ENCODE measurements at regions not wholly inside any gene's neighbourhood (a gene's known extent, or its start where the extent isn't known, plus 50 kb on each side); places are given as distances from the start of the nearest gene placed in this dataset.

GRCh38 chr9:71515626-71516025 lies 252.7 kb downstream of the CEMIP2 start:
- Histone ChIP-seq H3K4me2 (ENCODE audit: low read length) (no peak overlapping the region), H3K27me3 (ENCODE audit: control insufficient read depth, low read length) (no peaks in the 10 kb centered on the region), H3K9me2 (replicated peaks; ENCODE audit: control insufficient read depth, low read length) (no peaks in the 10 kb centered on the region), H3K4me1 (ENCODE audit: control insufficient read depth, low read length) (no peaks in the 10 kb centered on the region), H3F3A (ENCODE audit: control insufficient read depth, insufficient read depth) (no peaks in the 10 kb centered on the region), H4K20me1 (ENCODE audit: control insufficient read depth, insufficient read depth, low read depth, low read length) (no peaks in the 10 kb centered on the region), H3K4me3 (ENCODE audit: low read length) (no peak overlapping the region), H3K36me3 (ENCODE audit: control insufficient read depth, low read length) (no peaks in the 10 kb centered on the region), H3K9me3 (ENCODE audit: control insufficient read depth, insufficient read depth, low read length) (no peaks in the 10 kb centered on the region), H3K79me2 (ENCODE audit: control insufficient read depth, low read length) (no peaks in the 10 kb centered on the region), H3K27ac (ENCODE audit: low read depth, low read length) (no peak overlapping the region)
- no peak for TF ChIP-seq EZH2phosphoT487 (IDR thresholded peaks at IDR 0.05; ENCODE audit: borderline replicate concordance, low read length)
- no peak for TF ChIP-seq CTCF (IDR thresholded peaks at IDR 0.05; ENCODE audit: low read depth, low read length, poor library complexity, severe bottlenecking)

- H3K9me2 ChIP-seq (replicated peaks; ENCODE audit: control insufficient read depth, low read length) = no peaks in the 10 kb centered on the region
- no peak overlapping the region for H3K4me3 ChIP-seq (ENCODE audit: low read length)
- no peak overlapping the region for H3K27ac ChIP-seq (ENCODE audit: low read depth, low read length)
- no peaks in the 10 kb centered on the region for H3F3A ChIP-seq (ENCODE audit: control insufficient read depth, insufficient read depth)
- no peaks in the 10 kb centered on the region for H3K27me3 ChIP-seq (ENCODE audit: control insufficient read depth, low read length)
- no peaks in the 10 kb centered on the region for H4K20me1 ChIP-seq (ENCODE audit: control insufficient read depth, insufficient read depth, low read depth, low read length)
- H3K4me1 ChIP-seq (ENCODE audit: control insufficient read depth, low read length) = no peaks in the 10 kb centered on the region
- TF ChIP-seq CTCF (IDR thresholded peaks at IDR 0.05; ENCODE audit: low read depth, low read length, poor library complexity, severe bottlenecking) = no peak
- TF ChIP-seq EZH2phosphoT487 (IDR thresholded peaks at IDR 0.05; ENCODE audit: borderline replicate concordance, low read length) = no peak
- H3K9me3 ChIP-seq (ENCODE audit: control insufficient read depth, insufficient read depth, low read length) = no peaks in the 10 kb centered on the region
- no peak overlapping the region for H3K4me2 ChIP-seq (ENCODE audit: low read length)
- no peaks in the 10 kb centered on the region for H3K79me2 ChIP-seq (ENCODE audit: control insufficient read depth, low read length)
- H3K36me3 ChIP-seq (ENCODE audit: control insufficient read depth, low read length) = no peaks in the 10 kb centered on the region
These were observed 253.2 kb downstream of the CEMIP2 start for GRCh38 chr9:71515107-71515506.

- Histone ChIP-seq H3K36me3 (ENCODE audit: control insufficient read depth, low read length) (no peaks in the 10 kb centered on the region), H3K27ac (ENCODE audit: low read depth, low read length) (no peak overlapping the region), H3K79me2 (ENCODE audit: control insufficient read depth, low read length) (no peaks in the 10 kb centered on the region), H3K9me2 (replicated peaks; ENCODE audit: control insufficient read depth, low read length) (no peaks in the 10 kb centered on the region), H3K4me3 (ENCODE audit: low read length) (no peak overlapping the region), H3F3A (ENCODE audit: control insufficient read depth, insufficient read depth) (no peaks in the 10 kb centered on the region), H4K20me1 (ENCODE audit: control insufficient read depth, insufficient read depth, low read depth, low read length) (no peaks in the 10 kb centered on the region), H3K4me2 (ENCODE audit: low read length) (no peak overlapping the region), H3K27me3 (ENCODE audit: control insufficient read depth, low read length) (no peaks in the 10 kb centered on the region), H3K9me3 (ENCODE audit: control insufficient read depth, insufficient read depth, low read length) (no peaks in the 10 kb centered on the region), H3K4me1 (ENCODE audit: control insufficient read depth, low read length) (no peaks in the 10 kb centered on the region)
- TF ChIP-seq CTCF (IDR thresholded peaks at IDR 0.05; ENCODE audit: low read depth, low read length, poor library complexity, severe bottlenecking) (no peak), EZH2phosphoT487 (IDR thresholded peaks at IDR 0.05; ENCODE audit: borderline replicate concordance, low read length) (no peak)
These were observed 253.9 kb downstream of the CEMIP2 start for GRCh38 chr9:71514344-71514975.
